Omental fat pad (tissue), 3 donors: ENCODE measurements at regions not wholly inside any gene's neighbourhood (a gene's known extent, or its start where the extent isn't known, plus 50 kb on each side); places are given as distances from the start of the nearest gene placed in this dataset.
"Not testable (repeated sequence)": the region's sequence is repeated elsewhere in the genome, so short reads cannot be mapped to it uniquely, and the experiment has no call there.

ENCODE experiments used
- ATAC-seq: fragments of 150-250 bp; one replicate; pipeline ENCODE4 v1.9.1; 2016; ENCODE audit warnings: mild to moderate bottlenecking, moderate library complexity; ENCODE audit not compliant: low FRiP score
- DNase-seq: peaks from one replicate; pipeline ENCODE4 v3.0.0-alpha.2; 2019; ENCODE audit warnings: low spot score
- TF ChIP-seq, protein P1 (sequence below), 3 donors: fragments of 450-650 bp; IDR thresholded peaks; one replicate each; pipeline ENCODE4 v1.5.1; 2016 to 2017; ENCODE audit warnings: antibody characterized with exemption in 3 of 3, mild to moderate bottlenecking in 3 of 3, moderate library complexity in 2 of 3

DNA sequence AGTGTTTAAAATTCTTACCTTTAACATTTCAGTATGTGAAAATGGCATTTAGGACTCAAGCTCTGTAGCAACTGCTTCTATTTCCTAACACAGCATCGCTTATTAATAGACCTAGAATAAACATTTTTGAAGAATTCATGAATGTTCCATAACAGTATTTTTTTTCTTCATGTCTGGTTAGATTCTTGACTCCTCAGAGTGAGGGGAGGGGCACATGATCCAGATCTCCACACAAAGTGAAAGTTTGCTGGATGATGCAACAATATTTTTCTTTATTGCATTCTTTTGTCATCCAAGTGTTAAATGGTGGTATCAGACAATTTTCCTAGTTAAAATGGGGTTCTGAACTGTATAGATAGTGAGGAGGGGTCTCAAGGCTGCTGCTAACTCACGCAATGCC is 130.8 kb upstream of the MAN2A1 start:
- TF ChIP-seq, protein P1, sequence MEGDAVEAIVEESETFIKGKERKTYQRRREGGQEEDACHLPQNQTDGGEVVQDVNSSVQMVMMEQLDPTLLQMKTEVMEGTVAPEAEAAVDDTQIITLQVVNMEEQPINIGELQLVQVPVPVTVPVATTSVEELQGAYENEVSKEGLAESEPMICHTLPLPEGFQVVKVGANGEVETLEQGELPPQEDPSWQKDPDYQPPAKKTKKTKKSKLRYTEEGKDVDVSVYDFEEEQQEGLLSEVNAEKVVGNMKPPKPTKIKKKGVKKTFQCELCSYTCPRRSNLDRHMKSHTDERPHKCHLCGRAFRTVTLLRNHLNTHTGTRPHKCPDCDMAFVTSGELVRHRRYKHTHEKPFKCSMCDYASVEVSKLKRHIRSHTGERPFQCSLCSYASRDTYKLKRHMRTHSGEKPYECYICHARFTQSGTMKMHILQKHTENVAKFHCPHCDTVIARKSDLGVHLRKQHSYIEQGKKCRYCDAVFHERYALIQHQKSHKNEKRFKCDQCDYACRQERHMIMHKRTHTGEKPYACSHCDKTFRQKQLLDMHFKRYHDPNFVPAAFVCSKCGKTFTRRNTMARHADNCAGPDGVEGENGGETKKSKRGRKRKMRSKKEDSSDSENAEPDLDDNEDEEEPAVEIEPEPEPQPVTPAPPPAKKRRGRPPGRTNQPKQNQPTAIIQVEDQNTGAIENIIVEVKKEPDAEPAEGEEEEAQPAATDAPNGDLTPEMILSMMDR (IDR thresholded peaks at IDR 0.05) = no peak
- ATAC-seq (no peak), DNase-seq (no peak)

DNA sequence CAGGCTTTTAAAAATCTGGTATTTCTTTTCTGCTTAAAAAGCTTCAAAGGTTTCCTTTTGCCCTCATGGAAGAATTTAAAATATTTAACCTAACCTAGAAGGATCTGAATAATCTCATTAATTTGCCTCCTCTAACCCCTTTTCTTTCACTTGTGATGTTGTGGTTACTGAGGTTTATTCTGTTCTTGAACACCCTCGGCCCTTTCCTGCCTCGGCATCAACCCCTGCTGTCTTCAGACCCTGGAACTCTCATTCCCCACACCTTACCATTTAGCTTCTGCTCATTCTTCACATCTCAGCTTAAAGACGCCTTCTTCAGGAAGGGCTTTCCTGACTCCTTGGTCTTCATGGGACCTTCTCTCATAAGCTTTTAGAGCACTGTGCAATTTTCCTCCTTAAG is 131.4 kb upstream of the MAN2A1 start:
- DNase-seq = no peak
- ATAC-seq = no peak
- TF ChIP-seq, protein P1 (IDR thresholded peaks at IDR 0.05) = no peak

DNA sequence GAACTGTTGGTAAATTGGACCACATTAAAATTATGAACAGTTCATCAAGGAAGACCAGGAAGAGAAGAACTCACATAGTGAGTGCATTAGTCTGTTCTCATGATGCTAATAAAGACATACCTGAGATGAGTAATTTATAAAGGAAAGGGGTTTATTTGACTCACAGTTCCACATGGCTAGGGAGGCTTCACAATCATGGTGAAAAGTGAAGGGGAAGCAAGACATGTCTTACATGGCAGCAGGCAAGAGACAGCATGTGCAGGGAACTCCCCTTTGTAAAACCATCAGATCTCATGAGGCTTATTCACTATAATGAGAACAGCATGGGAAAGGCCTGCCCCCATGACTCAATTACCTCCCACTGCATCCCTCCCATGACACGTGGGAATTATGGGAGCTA is 135.9 kb upstream of the MAN2A1 start:
- TF ChIP-seq, protein P1 (IDR thresholded peaks at IDR 0.05) = no peak
- no peak for DNase-seq
- no peak for ATAC-seq

DNA sequence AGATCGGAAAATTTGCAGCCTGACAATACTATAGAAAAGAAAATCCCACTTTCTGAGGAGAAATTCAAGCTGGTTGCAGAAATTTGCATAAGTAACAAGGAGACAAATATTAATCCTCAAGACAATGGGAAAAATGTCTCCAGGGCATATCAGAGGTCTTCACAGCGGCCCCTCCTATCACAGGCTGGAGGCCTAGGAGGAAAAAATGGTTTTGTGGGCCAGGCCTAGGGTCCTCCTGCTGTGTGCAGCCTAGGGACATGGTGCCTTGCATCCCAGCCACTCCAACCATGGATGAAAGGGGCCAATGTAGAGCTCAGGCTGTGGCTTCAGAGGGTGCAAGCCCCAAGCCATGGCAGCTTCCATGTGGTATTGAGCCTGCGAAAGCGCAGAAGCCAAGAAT is 138.5 kb upstream of the MAN2A1 start:
- ATAC-seq, DNase-seq: not testable (repeated sequence)

DNA sequence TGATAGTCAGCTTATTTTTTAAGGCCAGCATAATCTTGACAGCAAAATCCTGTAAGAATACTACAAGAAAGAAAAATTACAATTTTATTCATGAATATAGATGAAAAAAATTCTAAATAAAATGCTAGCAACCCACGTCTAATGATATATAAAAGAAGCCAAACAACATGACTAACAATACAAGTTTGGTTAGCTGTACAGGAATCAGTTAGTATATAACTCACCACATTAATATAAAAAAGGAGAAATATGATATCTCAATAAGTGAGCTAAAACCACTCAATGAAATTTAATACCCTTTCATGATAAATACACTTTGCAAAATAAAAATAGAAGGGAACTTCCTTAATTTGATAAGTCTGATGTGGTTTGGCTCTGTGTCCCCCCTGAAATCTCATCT is 139.7 kb upstream of the MAN2A1 start:
- DNase-seq = no peak
- TF ChIP-seq, protein P1 (IDR thresholded peaks at IDR 0.05) = no peak
- ATAC-seq = no peak

DNA sequence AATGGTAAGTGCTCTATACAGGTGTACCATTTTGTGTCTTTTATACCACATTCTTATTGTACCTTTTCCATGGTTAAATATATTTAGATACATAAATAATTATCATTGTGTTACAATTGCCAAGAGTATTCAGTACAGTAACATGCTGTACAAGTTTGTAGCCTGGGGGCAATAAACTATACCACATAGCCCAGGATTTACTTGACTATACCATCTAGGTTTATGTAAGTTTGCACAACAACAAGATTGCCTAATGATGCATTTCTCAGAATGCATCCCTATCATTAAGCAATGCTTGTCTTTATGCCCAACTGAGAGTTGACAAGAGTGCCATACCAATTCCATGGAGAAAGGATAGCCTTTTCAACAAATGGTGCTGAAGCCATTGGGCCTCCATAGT is 136.7 kb upstream of the PJA2 start:
- DNase-seq (no peak), ATAC-seq (no peak)
- TF ChIP-seq, protein P1 (IDR thresholded peaks at IDR 0.05) = no peak

DNA sequence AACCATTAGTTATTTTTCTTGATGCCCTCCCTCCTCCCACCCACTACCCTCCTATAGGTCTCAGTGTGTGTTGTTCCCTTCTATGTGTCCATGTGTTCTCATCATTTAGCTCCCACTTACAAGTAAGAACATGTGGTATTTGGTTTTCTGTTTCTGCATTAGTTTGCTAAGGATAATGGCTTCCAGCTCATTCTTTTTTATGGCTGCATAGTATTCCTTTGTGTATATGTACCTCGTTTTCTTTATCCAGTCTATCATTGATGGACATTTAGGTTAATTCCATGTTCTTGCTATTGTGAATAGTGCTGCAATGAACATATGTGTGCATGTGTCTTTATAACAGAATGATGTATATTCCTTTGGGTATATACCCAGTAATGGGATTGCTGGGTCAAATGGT is 135.1 kb upstream of the PJA2 start:
- not testable (repeated sequence) for DNase-seq, ATAC-seq

DNA sequence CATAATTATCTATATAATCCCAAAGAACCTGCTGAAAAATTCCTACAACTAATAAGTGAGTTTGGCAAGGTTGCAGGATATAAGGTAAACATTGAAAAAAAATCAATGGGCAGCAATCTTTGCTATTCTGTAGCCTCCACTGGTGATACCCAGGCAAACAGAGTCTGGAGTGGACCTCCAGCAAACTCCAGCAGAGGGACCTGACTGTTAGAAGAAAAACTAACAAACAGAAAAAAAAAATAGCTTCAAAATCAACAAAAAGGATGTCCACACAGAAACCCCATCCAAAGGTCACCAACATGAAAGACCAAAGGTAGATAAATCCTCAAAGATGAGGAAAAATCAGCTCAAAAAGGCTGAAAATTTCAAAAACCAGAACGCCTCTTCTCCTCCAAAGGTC is 128.9 kb upstream of the PJA2 start:
- not testable (repeated sequence) for DNase-seq, ATAC-seq

DNA sequence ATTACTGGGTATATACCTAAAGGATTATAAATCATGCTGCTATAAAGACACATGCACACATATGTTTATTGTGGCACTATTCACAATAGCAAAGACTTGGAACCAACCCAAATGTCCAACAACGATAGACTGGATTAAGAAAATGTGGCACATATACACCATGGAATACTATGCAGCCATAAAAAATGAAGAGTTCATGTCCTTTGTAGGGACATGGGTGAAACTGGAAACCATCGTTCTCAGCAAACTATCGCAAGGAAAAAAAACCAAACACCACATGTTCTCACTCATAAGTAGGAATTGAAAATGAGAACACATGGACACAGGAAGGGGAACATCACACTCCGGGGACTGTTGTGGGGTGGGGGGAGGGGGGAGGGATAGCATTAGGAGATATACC is 125.3 kb upstream of the PJA2 start:
- ATAC-seq, DNase-seq: not testable (repeated sequence)
